Stimulated activated naive CD8-positive, alpha-beta T cell treated with anti-CD3 and anti-CD28 coated beads, Interleukin-15, Interleukin-2, amounts not matched to agents 100 U/mL and 50 U/mL, for 24 hours (primary cell): ENCODE measurements at regions not wholly inside any gene's neighbourhood (a gene's known extent, or its start where the extent isn't known, plus 50 kb on each side); places are given as distances from the start of the nearest gene placed in this dataset.

Experiments used
- ATAC-seq: fragments of 150-1000 bp; cut with Tn5 transposase; one replicate; pipeline ENCODE4 v1.10.0; 2021
- DNase-seq: peaks from one replicate; pipeline ENCODE4 v3.0.0; 2021

GRCh38 chr6:139568956-139569538 is 194.6 kb upstream of the CITED2 start:
- DNase-seq (no peak), ATAC-seq (no peak)

GRCh38 chr6:139568151-139568955 is 193.9 kb upstream of the CITED2 start:
- DNase-seq (no peak), ATAC-seq (no peak)

GRCh38 chr6:139567095-139567494 is 192.6 kb upstream of the CITED2 start:
- ATAC-seq (no peak), DNase-seq (no peak)

GRCh38 chr6:139565591-139565990 is 191.1 kb upstream of the CITED2 start:
- no peak for ATAC-seq
- no peak for DNase-seq

GRCh38 chr6:139557547-139557946 is 183.1 kb upstream of the CITED2 start:
- ATAC-seq (no peak), DNase-seq (no peak)

GRCh38 chr6:139556532-139556931 is 182.1 kb upstream of the CITED2 start:
- ATAC-seq (no peak), DNase-seq (no peak)

GRCh38 chr6:139553916-139554315 is 179.5 kb upstream of the CITED2 start:
- no peak for DNase-seq
- no peak for ATAC-seq

- DNase-seq (no peak), ATAC-seq (no peak)
These were observed 176.9 kb upstream of the CITED2 start for GRCh38 chr6:139551376-139551775.

- DNase-seq: no peak
- no peak for ATAC-seq
These were observed 175.9 kb upstream of the CITED2 start for GRCh38 chr6:139550361-139550760.

- DNase-seq: no peak
- no peak for ATAC-seq
These were observed 175.2 kb upstream of the CITED2 start for GRCh38 chr6:139549561-139550070.

- no peak for DNase-seq
These were observed 173.4 kb upstream of the CITED2 start for GRCh38 chr6:139547804-139548203.

GRCh38 chr6:139547122-139547776 is 172.8 kb upstream of the CITED2 start:
- ATAC-seq (no peak), DNase-seq (no peak)

More at GRCh38 chr6:139547804-139548203, 173.4 kb upstream of the CITED2 start:
- ATAC-seq: no peak

GRCh38 chr6:139546106-139546472 is 171.6 kb upstream of the CITED2 start:
- ATAC-seq: no peak

GRCh38 chr6:139545206-139546105 is 171.0 kb upstream of the CITED2 start:
- DNase-seq (no peak), ATAC-seq (no peak)

More at GRCh38 chr6:139546106-139546472, 171.6 kb upstream of the CITED2 start:
- DNase-seq: no peak

GRCh38 chr6:139544701-139545057 is 170.2 kb upstream of the CITED2 start:
- ATAC-seq (no peak), DNase-seq (no peak)

GRCh38 chr6:139542351-139542750 is 167.9 kb upstream of the CITED2 start:
- DNase-seq: no peak
- ATAC-seq: no peak

GRCh38 chr6:139540894-139541293 is 166.4 kb upstream of the CITED2 start:
- DNase-seq (no peak), ATAC-seq (no peak)

- ATAC-seq (peak; percentile 85), DNase-seq (peak; percentile 31)
These were observed 165.8 kb upstream of the CITED2 start for GRCh38 chr6:139540276-139540675.

GRCh38 chr6:139539852-139540251 is 165.4 kb upstream of the CITED2 start:
- no peak for ATAC-seq
- DNase-seq: no peak

GRCh38 chr6:139538366-139538765 is 163.9 kb upstream of the CITED2 start:
- no peak for ATAC-seq
- DNase-seq: no peak

GRCh38 chr6:139536751-139537617 is 162.5 kb upstream of the CITED2 start:
- ATAC-seq (no peak), DNase-seq (no peak)
